HG03558 (cell line): ENCODE measurements at regions not wholly inside any gene's neighbourhood (a gene's known extent, or its start where the extent isn't known, plus 50 kb on each side); places are given as distances from the start of the nearest gene placed in this dataset.
"Not testable (repeated sequence)": the region's sequence is repeated elsewhere in the genome, so short reads cannot be mapped to it uniquely, and the experiment has no call there.

Experiments used
- ATAC-seq: cut with Tn5 transposase; IDR thresholded peaks from one replicate; pipeline ENCODE4 v1.9.1; 2021; ENCODE audit warnings: moderate number of reproducible peaks; ENCODE audit not compliant: unreplicated experiment; ENCODE audit errors: extremely low read depth

- no peak for ATAC-seq
These were observed 134.6 kb upstream of the BTN3A2 start for GRCh38 chr6:26230351-26230750.

GRCh38 chr6:26231006-26231587 lies 133.9 kb upstream of the BTN3A2 start:
- no peak for ATAC-seq

- no peak for ATAC-seq
These were observed 132.6 kb upstream of the BTN3A2 start for GRCh38 chr6:26232306-26232939.

- ATAC-seq: no peak
These were observed 131.9 kb upstream of the BTN3A2 start for GRCh38 chr6:26232940-26233648.

- ATAC-seq: no peak
These were observed 131.2 kb upstream of the BTN3A2 start for GRCh38 chr6:26233649-26234420.

- ATAC-seq: peak; percentile 35
These were observed 130.3 kb upstream of the BTN3A2 start for GRCh38 chr6:26234421-26235301.

GRCh38 chr6:26235302-26235670 lies 129.7 kb upstream of the BTN3A2 start:
- no peak for ATAC-seq

GRCh38 chr6:26239415-26239814 lies 125.6 kb upstream of the BTN3A2 start:
- not testable (repeated sequence) for ATAC-seq

GRCh38 chr6:26240157-26241032 lies 124.6 kb upstream of the BTN3A2 start:
- no peak for ATAC-seq

GRCh38 chr6:26241033-26241895 lies 123.7 kb upstream of the BTN3A2 start:
- no peak for ATAC-seq

- no peak for ATAC-seq
These were observed 121.9 kb upstream of the BTN3A2 start for GRCh38 chr6:26243132-26243531.

- no peak for ATAC-seq
These were observed 121.2 kb upstream of the BTN3A2 start for GRCh38 chr6:26243752-26244151.

- no peak for ATAC-seq
These were observed 118.9 kb upstream of the BTN3A2 start for GRCh38 chr6:26246058-26246457.

GRCh38 chr6:26246553-26246952 lies 118.4 kb upstream of the BTN3A2 start:
- no peak for ATAC-seq

GRCh38 chr6:26249707-26249956 lies 115.4 kb upstream of the BTN3A2 start:
- ATAC-seq: no peak

GRCh38 chr6:26249957-26250697 lies 114.9 kb upstream of the BTN3A2 start:
- no peak for ATAC-seq

GRCh38 chr6:26250698-26251044 lies 114.3 kb upstream of the BTN3A2 start:
- no peak for ATAC-seq
